ENCODE measurements at regions not wholly inside any gene's neighbourhood (a gene's known extent, or its start where the extent isn't known, plus 50 kb on each side); places are given as distances from the start of the nearest gene placed in this dataset.

DNA sequence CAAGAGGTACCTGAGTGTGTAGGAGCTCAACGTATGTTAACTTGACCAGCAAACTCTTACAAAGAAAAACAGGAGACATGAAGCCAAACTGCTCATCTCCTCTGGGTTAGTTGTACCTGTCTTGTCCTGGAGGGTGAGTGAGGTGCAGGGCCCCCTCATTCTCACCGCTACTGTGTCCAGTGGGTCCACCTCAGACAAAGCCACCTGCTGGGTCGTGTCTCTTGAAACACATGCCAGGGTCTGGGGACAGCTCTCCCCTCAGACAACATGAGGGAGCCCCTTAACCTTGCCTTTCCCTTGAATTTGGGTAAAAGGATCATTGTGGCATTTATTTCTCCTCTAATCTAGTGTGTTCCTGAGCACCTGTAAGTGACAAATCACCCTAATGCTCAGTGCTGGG is 185.6 kb downstream of the TLE3 start:
- Histone ChIP-seq H3K4me3 (ENCODE audit: low read depth in 1 of 3, low read length in 3 of 3) (no peak overlapping the region), H3K36me3 (ENCODE audit: control insufficient read depth in 4 of 4, insufficient read depth in 3 of 4, low read depth in 1 of 4, low read length in 3 of 4) (no peaks in the 10 kb centered on the region), H3K9me3 (ENCODE audit: control insufficient read depth in 4 of 4, low read length in 3 of 4) (peaks cover 0 to 3% (median 0%) of the 10 kb centered on the region in 4 donors), H3K27ac (ENCODE audit: low read depth in 1 of 2, low read length in 2 of 2) (no peak overlapping the region), H3K27me3 (ENCODE audit: control insufficient read depth in 4 of 4, insufficient read depth in 4 of 4, low read length in 3 of 4) (peaks cover 0 to 3% (median 1%) of the 10 kb centered on the region in 4 donors), H3K4me1 (ENCODE audit: control insufficient read depth in 4 of 4, insufficient read depth in 4 of 4, low read length in 3 of 4) (no peaks in the 10 kb centered on the region), H3K9ac (ENCODE audit: low read depth in 1 of 2, low read length in 2 of 2) (no peak overlapping the region)
- 74% methylated on average over 3 of the region's 3 CpGs for WGBS
- DNase-seq (ENCODE audit: low spot score) = no peak
- no peak for TF ChIP-seq CTCF (IDR thresholded peaks at IDR 0.05; ENCODE audit: low read depth, low read length, missing input control)
- TF ChIP-seq GABPA (IDR thresholded peaks at IDR 0.05 in 1 of 2, conservative IDR thresholded peaks at IDR 0.05 in 1 of 2) = no peak
- no peak for TF ChIP-seq MAX (IDR thresholded peaks at IDR 0.05)
- no peak for TF ChIP-seq YY1 (IDR thresholded peaks at IDR 0.05)

GRCh38 chr15:69914040-69914439 is 183.7 kb downstream of the TLE3 start:
- Histone ChIP-seq H3K27me3 (ENCODE audit: control insufficient read depth in 4 of 4, insufficient read depth in 4 of 4, low read length in 3 of 4) (peaks cover 0 to 3% (median 0%) of the 10 kb centered on the region in 4 donors), H3K27ac (ENCODE audit: low read depth in 1 of 2, low read length in 2 of 2) (no peak overlapping the region), H3K36me3 (ENCODE audit: control insufficient read depth in 4 of 4, insufficient read depth in 3 of 4, low read depth in 1 of 4, low read length in 3 of 4) (no peaks in the 10 kb centered on the region), H3K4me3 (ENCODE audit: low read depth in 1 of 3, low read length in 3 of 3) (no peak overlapping the region), H3K9ac (ENCODE audit: low read depth in 1 of 2, low read length in 2 of 2) (no peak overlapping the region), H3K4me1 (ENCODE audit: control insufficient read depth in 4 of 4, insufficient read depth in 4 of 4, low read length in 3 of 4) (no peaks in the 10 kb centered on the region), H3K9me3 (ENCODE audit: control insufficient read depth in 4 of 4, low read length in 3 of 4) (peaks cover 0 to 3% (median 0%) of the 10 kb centered on the region in 4 donors)
- DNase-seq (ENCODE audit: low spot score) = no peak
- WGBS = 79% methylated on average over 9 of the region's 9 CpGs
- TF ChIP-seq, protein P1, sequence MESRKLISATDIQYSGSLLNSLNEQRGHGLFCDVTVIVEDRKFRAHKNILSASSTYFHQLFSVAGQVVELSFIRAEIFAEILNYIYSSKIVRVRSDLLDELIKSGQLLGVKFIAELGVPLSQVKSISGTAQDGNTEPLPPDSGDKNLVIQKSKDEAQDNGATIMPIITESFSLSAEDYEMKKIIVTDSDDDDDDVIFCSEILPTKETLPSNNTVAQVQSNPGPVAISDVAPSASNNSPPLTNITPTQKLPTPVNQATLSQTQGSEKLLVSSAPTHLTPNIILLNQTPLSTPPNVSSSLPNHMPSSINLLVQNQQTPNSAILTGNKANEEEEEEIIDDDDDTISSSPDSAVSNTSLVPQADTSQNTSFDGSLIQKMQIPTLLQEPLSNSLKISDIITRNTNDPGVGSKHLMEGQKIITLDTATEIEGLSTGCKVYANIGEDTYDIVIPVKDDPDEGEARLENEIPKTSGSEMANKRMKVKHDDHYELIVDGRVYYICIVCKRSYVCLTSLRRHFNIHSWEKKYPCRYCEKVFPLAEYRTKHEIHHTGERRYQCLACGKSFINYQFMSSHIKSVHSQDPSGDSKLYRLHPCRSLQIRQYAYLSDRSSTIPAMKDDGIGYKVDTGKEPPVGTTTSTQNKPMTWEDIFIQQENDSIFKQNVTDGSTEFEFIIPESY (IDR thresholded peaks at IDR 0.05) = no peak

GRCh38 chr15:69914960-69915359 is 182.8 kb downstream of the TLE3 start:
- Histone ChIP-seq H3K4me1 (ENCODE audit: control insufficient read depth in 4 of 4, insufficient read depth in 4 of 4, low read length in 3 of 4) (no peaks in the 10 kb centered on the region), H3K4me3 (ENCODE audit: low read depth in 1 of 3, low read length in 3 of 3) (no peak overlapping the region), H3K9me3 (ENCODE audit: control insufficient read depth in 4 of 4, low read length in 3 of 4) (no peaks in the 10 kb centered on the region), H3K36me3 (ENCODE audit: control insufficient read depth in 4 of 4, insufficient read depth in 3 of 4, low read depth in 1 of 4, low read length in 3 of 4) (no peaks in the 10 kb centered on the region), H3K27ac (ENCODE audit: low read depth in 1 of 2, low read length in 2 of 2) (no peak overlapping the region), H3K9ac (ENCODE audit: low read depth in 1 of 2, low read length in 2 of 2) (no peak overlapping the region), H3K27me3 (ENCODE audit: control insufficient read depth in 4 of 4, insufficient read depth in 4 of 4, low read length in 3 of 4) (peaks cover 0 to 3% (median 0%) of the 10 kb centered on the region in 4 donors)
- DNase-seq (ENCODE audit: low spot score) = no peak
- TF ChIP-seq, protein P2, sequence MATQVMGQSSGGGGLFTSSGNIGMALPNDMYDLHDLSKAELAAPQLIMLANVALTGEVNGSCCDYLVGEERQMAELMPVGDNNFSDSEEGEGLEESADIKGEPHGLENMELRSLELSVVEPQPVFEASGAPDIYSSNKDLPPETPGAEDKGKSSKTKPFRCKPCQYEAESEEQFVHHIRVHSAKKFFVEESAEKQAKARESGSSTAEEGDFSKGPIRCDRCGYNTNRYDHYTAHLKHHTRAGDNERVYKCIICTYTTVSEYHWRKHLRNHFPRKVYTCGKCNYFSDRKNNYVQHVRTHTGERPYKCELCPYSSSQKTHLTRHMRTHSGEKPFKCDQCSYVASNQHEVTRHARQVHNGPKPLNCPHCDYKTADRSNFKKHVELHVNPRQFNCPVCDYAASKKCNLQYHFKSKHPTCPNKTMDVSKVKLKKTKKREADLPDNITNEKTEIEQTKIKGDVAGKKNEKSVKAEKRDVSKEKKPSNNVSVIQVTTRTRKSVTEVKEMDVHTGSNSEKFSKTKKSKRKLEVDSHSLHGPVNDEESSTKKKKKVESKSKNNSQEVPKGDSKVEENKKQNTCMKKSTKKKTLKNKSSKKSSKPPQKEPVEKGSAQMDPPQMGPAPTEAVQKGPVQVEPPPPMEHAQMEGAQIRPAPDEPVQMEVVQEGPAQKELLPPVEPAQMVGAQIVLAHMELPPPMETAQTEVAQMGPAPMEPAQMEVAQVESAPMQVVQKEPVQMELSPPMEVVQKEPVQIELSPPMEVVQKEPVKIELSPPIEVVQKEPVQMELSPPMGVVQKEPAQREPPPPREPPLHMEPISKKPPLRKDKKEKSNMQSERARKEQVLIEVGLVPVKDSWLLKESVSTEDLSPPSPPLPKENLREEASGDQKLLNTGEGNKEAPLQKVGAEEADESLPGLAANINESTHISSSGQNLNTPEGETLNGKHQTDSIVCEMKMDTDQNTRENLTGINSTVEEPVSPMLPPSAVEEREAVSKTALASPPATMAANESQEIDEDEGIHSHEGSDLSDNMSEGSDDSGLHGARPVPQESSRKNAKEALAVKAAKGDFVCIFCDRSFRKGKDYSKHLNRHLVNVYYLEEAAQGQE (IDR thresholded peaks at IDR 0.05) = no peak
- TF ChIP-seq HNF4A (conservative IDR thresholded peaks at IDR 0.05) (no peak), RAD21 (IDR thresholded peaks at IDR 0.05) (no peak), HNF4G (IDR thresholded peaks at IDR 0.05) (no peak), RXRA (IDR thresholded peaks at IDR 0.05) (no peak), GABPA (IDR thresholded peaks at IDR 0.05 in 1 of 2, conservative IDR thresholded peaks at IDR 0.05 in 1 of 2) (no peak), MAX (IDR thresholded peaks at IDR 0.05) (no peak), FOXA1 (IDR thresholded peaks at IDR 0.05) (no peak), NR2F2 (IDR thresholded peaks at IDR 0.05) (no peak), TAF1 (conservative IDR thresholded peaks at IDR 0.05) (no peak)
- 57% methylated on average over 2 of the region's 2 CpGs for WGBS

All from liver (tissue), 8 donors.